GM12891 (cell line): ENCODE measurements at regions not wholly inside any gene's neighbourhood (a gene's known extent, or its start where the extent isn't known, plus 50 kb on each side); places are given as distances from the start of the nearest gene placed in this dataset.

Experiments used
- PAX5 ChIP-seq: IDR thresholded peaks from 2 replicates; pipeline ENCODE4 v1.6.1; 2011; ENCODE audit warnings: low read length, moderate library complexity, mild to moderate bottlenecking; ENCODE audit not compliant: insufficient read depth, severe bottlenecking
- POLR2A ChIP-seq: IDR thresholded peaks from 2 replicates; pipeline ENCODE4 v1.6.1; 2011; ENCODE audit warnings: low read depth, low read length, control low read depth
- POLR2AphosphoS5 ChIP-seq: IDR thresholded peaks from 2 replicates; pipeline ENCODE4 v1.6.1; 2011; ENCODE audit warnings: low read depth, low read length, control low read depth
- SPI1 ChIP-seq: IDR thresholded peaks from 2 replicates; pipeline ENCODE4 v1.6.1; 2011; ENCODE audit warnings: low read depth, low read length, control low read depth
- TAF1 ChIP-seq: IDR thresholded peaks from 2 replicates; pipeline ENCODE4 v1.6.1; 2011; ENCODE audit warnings: low read depth, low read length, control low read depth

GRCh38 chr12:75784591-75784990, 247.0 kb downstream of the PHLDA1 start:
- TF ChIP-seq TAF1 (no peak), POLR2AphosphoS5 (no peak), POLR2A (no peak), SPI1 (no peak), PAX5 (no peak)
